Testis (tissue), 2 donors: ENCODE measurements at regions not wholly inside any gene's neighbourhood (a gene's known extent, or its start where the extent isn't known, plus 50 kb on each side); places are given as distances from the start of the nearest gene placed in this dataset.

Experiments used
- CTCF ChIP-seq, 3 experiments: fragments of 450-650 bp in 2 of 3; fragments of 200-600 bp in 1 of 3; sonication (generic) in 1 of 3; IDR thresholded peaks; one replicate each; pipeline ENCODE4 v1.5.1; 2016 to 2019; ENCODE audit warnings: antibody characterized with exemption in 3 of 3, mild to moderate bottlenecking in 2 of 3, moderate library complexity in 1 of 3
- POLR2A ChIP-seq: fragments of 450-650 bp; IDR thresholded peaks from one replicate; pipeline ENCODE4 v1.6.1; 2017; ENCODE audit warnings: antibody characterized with exemption, mild to moderate bottlenecking, moderate library complexity

DNA sequence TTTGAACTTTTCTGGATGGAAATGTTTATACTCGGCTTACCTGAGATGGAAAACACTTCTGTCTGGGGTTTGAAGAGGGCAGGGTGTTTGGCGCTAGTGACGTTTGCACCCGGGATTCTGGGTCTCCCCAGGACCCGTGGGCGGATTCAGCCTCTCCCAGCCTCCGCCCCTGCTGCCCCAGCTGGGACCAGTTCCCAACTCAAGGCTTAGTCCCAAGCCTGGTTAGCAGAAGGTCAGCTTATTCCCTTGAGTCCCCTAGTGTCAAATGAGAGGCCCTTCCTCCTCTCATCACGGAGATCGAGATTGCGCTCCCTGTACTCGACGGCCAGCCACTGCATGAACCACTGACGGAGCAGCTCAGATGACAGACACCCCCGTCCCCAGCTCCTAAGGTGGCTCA is 123.2 kb downstream of the RTP5 start:
- TF ChIP-seq CTCF (IDR thresholded peaks at IDR 0.05): no peak
- TF ChIP-seq POLR2A: no peak
